ENCODE measurements at regions not wholly inside any gene's neighbourhood (a gene's known extent, or its start where the extent isn't known, plus 50 kb on each side); places are given as distances from the start of the nearest gene placed in this dataset.

DNA sequence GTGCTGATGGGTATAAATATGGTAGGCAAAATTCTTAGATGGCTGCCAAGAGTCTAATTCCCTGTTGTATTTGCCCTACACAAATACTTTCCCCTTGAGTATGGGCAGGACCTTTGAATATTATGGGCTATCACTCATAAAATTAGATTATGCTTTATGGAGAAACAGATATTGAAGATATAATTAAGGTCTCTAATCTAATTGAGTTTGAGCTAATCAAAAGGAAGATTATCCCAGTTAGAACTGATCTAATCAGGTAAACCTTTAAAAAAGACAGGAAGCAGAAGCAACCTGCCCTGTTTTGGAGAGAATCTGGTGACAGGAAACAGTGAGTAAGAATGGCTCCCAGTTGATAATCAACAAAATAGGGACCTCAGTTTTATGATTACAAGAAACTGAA, 609.0 kb upstream of the PRMT6 start:
- TF ChIP-seq POLR2A (IDR thresholded peaks at IDR 0.05; ENCODE audit: extremely low read depth, insufficient read length) (no peak), MAX (IDR thresholded peaks at IDR 0.05; ENCODE audit: low read depth, low read length) (no peak), MYC (IDR thresholded peaks at IDR 0.05; ENCODE audit: low read depth, low read length) (no peak), CTCF (IDR thresholded peaks at IDR 0.05; ENCODE audit: low read depth, low read length) (no peak)
- H3K4me3 ChIP-seq (ENCODE audit: low read depth, low read length), result no peak overlapping the region
- no peak for DNase-seq (ENCODE audit: low read depth)

DNA sequence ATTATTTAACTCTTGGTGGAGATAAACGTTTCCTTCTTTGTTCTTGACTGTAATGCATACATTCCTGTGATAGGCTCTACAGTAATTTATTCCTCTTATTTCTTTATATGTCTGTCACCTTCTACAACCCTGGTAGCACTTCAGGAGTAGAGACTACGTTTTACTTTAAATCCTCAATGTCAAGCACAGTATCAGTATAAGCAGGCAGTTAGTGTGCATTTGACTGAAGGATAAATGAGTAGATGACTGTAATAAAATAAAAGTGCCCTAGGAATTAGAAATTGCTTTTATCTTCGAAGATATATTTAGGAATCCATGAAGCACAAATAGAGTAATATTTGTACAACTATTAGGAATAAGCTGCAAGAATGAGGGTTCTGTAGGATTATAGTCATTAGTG, 599.6 kb upstream of the PRMT6 start:
- no peak overlapping the region for H3K4me3 ChIP-seq (ENCODE audit: low read depth, low read length)
- DNase-seq (ENCODE audit: low read depth), result no peak
- TF ChIP-seq MAX (IDR thresholded peaks at IDR 0.05; ENCODE audit: low read depth, low read length) (no peak), MYC (IDR thresholded peaks at IDR 0.05; ENCODE audit: low read depth, low read length) (no peak), CTCF (IDR thresholded peaks at IDR 0.05; ENCODE audit: low read depth, low read length) (no peak), POLR2A (IDR thresholded peaks at IDR 0.05; ENCODE audit: extremely low read depth, insufficient read length) (no peak)

DNA sequence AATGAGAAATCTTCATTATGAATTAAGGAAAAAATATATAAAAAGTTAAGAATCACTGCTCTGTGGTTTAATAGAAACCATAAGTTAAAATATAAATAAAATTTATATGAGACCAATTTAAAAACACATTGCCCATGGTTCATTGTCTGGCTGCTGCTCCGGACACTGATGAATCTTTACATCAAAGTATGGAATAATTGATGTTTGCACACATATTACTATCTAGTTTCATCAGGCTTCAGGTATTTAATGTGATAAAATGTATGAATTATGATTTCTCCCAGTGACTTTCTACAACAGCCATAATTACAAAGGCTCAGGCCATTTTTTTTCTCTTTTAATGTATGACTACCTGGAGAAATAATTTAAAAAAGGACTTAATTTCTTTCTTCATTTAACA, 599.1 kb upstream of the PRMT6 start:
- no peak for TF ChIP-seq CTCF (IDR thresholded peaks at IDR 0.05; ENCODE audit: low read depth, low read length)
- TF ChIP-seq POLR2A (IDR thresholded peaks at IDR 0.05; ENCODE audit: extremely low read depth, insufficient read length), result no peak
- no peak for TF ChIP-seq MAX (IDR thresholded peaks at IDR 0.05; ENCODE audit: low read depth, low read length)
- TF ChIP-seq MYC (IDR thresholded peaks at IDR 0.05; ENCODE audit: low read depth, low read length), result no peak
- no peak overlapping the region for H3K4me3 ChIP-seq (ENCODE audit: low read depth, low read length)

GRCh38 chr1:106458866-106459265, 597.6 kb upstream of the PRMT6 start:
- TF ChIP-seq CTCF (IDR thresholded peaks at IDR 0.05; ENCODE audit: low read depth, low read length), result no peak
- TF ChIP-seq MAX (IDR thresholded peaks at IDR 0.05; ENCODE audit: low read depth, low read length), result no peak
- no peak for TF ChIP-seq POLR2A (IDR thresholded peaks at IDR 0.05; ENCODE audit: extremely low read depth, insufficient read length)
- TF ChIP-seq MYC (IDR thresholded peaks at IDR 0.05; ENCODE audit: low read depth, low read length), result no peak
- no peak for DNase-seq (ENCODE audit: low read depth)
- no peak overlapping the region for H3K4me3 ChIP-seq (ENCODE audit: low read depth, low read length)

More for the DNA sequence above, 599.1 kb upstream of the PRMT6 start:
- DNase-seq (ENCODE audit: low read depth), result no peak

DNA sequence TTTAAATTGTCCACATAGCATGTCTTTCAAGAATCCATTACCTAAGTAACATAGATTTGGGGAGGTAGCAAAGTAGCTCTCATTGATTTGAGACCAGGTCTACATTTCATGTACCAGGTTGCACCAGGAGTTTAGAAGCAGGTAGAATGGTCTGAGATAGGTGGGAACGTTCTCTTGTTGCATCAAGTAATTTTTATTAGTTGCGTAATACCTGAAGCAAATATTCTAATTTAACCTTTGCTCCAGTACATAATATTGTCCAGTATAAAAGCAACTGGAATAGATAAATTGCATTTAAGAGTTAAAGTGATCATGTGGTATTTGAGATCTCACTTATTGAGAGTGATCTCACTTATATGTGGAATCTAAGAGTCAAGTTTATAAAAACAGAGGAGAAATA, 597.1 kb upstream of the PRMT6 start:
- DNase-seq (ENCODE audit: low read depth), result no peak
- H3K4me3 ChIP-seq (ENCODE audit: low read depth, low read length), result no peak overlapping the region
- TF ChIP-seq POLR2A (IDR thresholded peaks at IDR 0.05; ENCODE audit: extremely low read depth, insufficient read length), result no peak
- no peak for TF ChIP-seq CTCF (IDR thresholded peaks at IDR 0.05; ENCODE audit: low read depth, low read length)
- TF ChIP-seq MAX (IDR thresholded peaks at IDR 0.05; ENCODE audit: low read depth, low read length), result no peak
- no peak for TF ChIP-seq MYC (IDR thresholded peaks at IDR 0.05; ENCODE audit: low read depth, low read length)

DNA sequence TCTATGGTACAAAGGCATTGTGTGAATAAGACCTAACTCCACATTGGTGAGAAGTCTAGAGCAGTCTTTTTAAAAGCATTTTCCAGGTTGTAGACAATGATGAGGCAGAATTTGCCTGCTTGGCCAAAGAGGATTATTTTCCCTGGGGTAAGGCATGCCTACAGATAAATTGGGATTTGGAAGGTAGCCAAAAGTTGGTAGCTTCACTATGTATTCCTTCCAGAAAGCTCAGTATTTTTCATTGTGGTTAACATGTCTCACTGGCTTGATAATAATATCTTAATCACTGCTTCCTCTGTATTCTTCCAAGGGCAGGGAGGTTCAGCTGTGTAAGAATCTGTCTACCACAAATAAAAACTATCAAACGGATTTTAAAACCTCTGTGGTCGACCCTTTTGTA, 590.8 kb upstream of the PRMT6 start:
- no peak for DNase-seq (ENCODE audit: low read depth)
- no peak overlapping the region for H3K4me3 ChIP-seq (ENCODE audit: low read depth, low read length)
- TF ChIP-seq MYC (IDR thresholded peaks at IDR 0.05; ENCODE audit: low read depth, low read length) (no peak), MAX (IDR thresholded peaks at IDR 0.05; ENCODE audit: low read depth, low read length) (no peak), CTCF (IDR thresholded peaks at IDR 0.05; ENCODE audit: low read depth, low read length) (no peak), POLR2A (IDR thresholded peaks at IDR 0.05; ENCODE audit: extremely low read depth, insufficient read length) (no peak)
